Vagina (tissue), 2 donors: ENCODE measurements at regions not wholly inside any gene's neighbourhood (a gene's known extent, or its start where the extent isn't known, plus 50 kb on each side); places are given as distances from the start of the nearest gene placed in this dataset.

Experiments
- POLR2A ChIP-seq, 2 donors: fragments of 450-650 bp; IDR thresholded peaks; one replicate each; pipeline ENCODE4 v1.6.1; 2017; ENCODE audit warnings: antibody characterized with exemption in 2 of 2, mild to moderate bottlenecking in 2 of 2, moderate library complexity in 2 of 2
- TF ChIP-seq, protein P1 (sequence below), 3 experiments: fragments of 450-650 bp in 2 of 3; fragments of 200-600 bp in 1 of 3; sonication (generic) in 1 of 3; IDR thresholded peaks; one replicate each; pipeline ENCODE4 v1.5.1; 2017 to 2019; ENCODE audit warnings: antibody characterized with exemption in 3 of 3, mild to moderate bottlenecking in 2 of 3, moderate library complexity in 2 of 3

DNA sequence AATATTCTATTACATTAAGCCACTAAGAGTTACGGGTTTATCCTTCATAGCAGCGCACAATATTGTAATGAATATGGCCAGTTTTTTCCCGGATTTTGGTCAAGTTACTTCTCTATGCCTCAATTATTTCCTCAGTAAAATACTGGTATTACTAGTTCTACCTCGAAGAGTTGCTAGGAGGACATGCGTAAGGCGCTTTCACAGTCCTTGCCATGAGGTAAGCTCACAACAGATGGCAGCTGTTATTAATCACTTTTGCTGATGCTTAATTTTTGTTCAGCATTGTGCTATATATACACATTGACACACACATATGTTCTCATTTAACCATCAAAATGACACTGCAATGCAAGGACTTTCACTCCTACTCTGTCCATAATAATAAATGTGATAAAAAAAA is 101.5 kb downstream of the SCG2 start:
- TF ChIP-seq POLR2A (IDR thresholded peaks at IDR 0.05) = no peak
- TF ChIP-seq, protein P1, sequence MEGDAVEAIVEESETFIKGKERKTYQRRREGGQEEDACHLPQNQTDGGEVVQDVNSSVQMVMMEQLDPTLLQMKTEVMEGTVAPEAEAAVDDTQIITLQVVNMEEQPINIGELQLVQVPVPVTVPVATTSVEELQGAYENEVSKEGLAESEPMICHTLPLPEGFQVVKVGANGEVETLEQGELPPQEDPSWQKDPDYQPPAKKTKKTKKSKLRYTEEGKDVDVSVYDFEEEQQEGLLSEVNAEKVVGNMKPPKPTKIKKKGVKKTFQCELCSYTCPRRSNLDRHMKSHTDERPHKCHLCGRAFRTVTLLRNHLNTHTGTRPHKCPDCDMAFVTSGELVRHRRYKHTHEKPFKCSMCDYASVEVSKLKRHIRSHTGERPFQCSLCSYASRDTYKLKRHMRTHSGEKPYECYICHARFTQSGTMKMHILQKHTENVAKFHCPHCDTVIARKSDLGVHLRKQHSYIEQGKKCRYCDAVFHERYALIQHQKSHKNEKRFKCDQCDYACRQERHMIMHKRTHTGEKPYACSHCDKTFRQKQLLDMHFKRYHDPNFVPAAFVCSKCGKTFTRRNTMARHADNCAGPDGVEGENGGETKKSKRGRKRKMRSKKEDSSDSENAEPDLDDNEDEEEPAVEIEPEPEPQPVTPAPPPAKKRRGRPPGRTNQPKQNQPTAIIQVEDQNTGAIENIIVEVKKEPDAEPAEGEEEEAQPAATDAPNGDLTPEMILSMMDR (IDR thresholded peaks at IDR 0.05) = no peak
